GM18907 (cell line): ENCODE measurements at regions not wholly inside any gene's neighbourhood (a gene's known extent, or its start where the extent isn't known, plus 50 kb on each side); places are given as distances from the start of the nearest gene placed in this dataset.

Source experiments
- ATAC-seq: cut with Tn5 transposase; IDR thresholded peaks from one replicate; pipeline ENCODE4 v1.9.1; 2021; ENCODE audit warnings: mild to moderate bottlenecking, moderate library complexity; ENCODE audit not compliant: unreplicated experiment

GRCh38 chr20:22781869-22782268 is 197.5 kb upstream of the FOXA2 start:
- no peak for ATAC-seq

GRCh38 chr20:22789676-22790075 is 205.3 kb upstream of the FOXA2 start:
- no peak for ATAC-seq

GRCh38 chr20:22791396-22791795 is 207.0 kb upstream of the FOXA2 start:
- no peak for ATAC-seq

- ATAC-seq = no peak
Measured at GRCh38 chr20:22791877-22792525, 207.6 kb upstream of the FOXA2 start.

GRCh38 chr20:22794200-22794599 is 209.8 kb upstream of the FOXA2 start:
- ATAC-seq = no peak

GRCh38 chr20:22795433-22795832 is 211.1 kb upstream of the FOXA2 start:
- no peak for ATAC-seq

GRCh38 chr20:22795871-22796270 is 211.5 kb upstream of the FOXA2 start:
- ATAC-seq = no peak

GRCh38 chr20:22796469-22797077 is 212.2 kb upstream of the FOXA2 start:
- no peak for ATAC-seq

GRCh38 chr20:22797103-22797502 is 212.7 kb upstream of the FOXA2 start:
- no peak for ATAC-seq

- no peak for ATAC-seq
Measured at GRCh38 chr20:22799687-22800086, 215.3 kb upstream of the FOXA2 start.

GRCh38 chr20:22800129-22800528 is 215.8 kb upstream of the FOXA2 start:
- no peak for ATAC-seq

- ATAC-seq = no peak
Measured at GRCh38 chr20:22801528-22801927, 217.2 kb upstream of the FOXA2 start.

GRCh38 chr20:22802296-22802695 is 217.9 kb upstream of the FOXA2 start:
- no peak for ATAC-seq

GRCh38 chr20:22805219-22805618 is 220.8 kb upstream of the FOXA2 start:
- no peak for ATAC-seq

- ATAC-seq = no peak
Measured at GRCh38 chr20:22805996-22806395, 221.6 kb upstream of the FOXA2 start.

GRCh38 chr20:22807045-22807444 is 222.7 kb upstream of the FOXA2 start:
- no peak for ATAC-seq

GRCh38 chr20:22807646-22808244 is 223.4 kb upstream of the FOXA2 start:
- no peak for ATAC-seq

- no peak for ATAC-seq
Measured at GRCh38 chr20:22808628-22809027, 224.3 kb upstream of the FOXA2 start.

- no peak for ATAC-seq
Measured at GRCh38 chr20:22810030-22810429, 225.1 kb upstream of the SSTR4 start.

GRCh38 chr20:22810626-22811569 is 224.2 kb upstream of the SSTR4 start:
- ATAC-seq = no peak

GRCh38 chr20:22814471-22815205 is 220.5 kb upstream of the SSTR4 start:
- ATAC-seq = no peak
